ENCODE measurements at regions not wholly inside any gene's neighbourhood (a gene's known extent, or its start where the extent isn't known, plus 50 kb on each side); places are given as distances from the start of the nearest gene placed in this dataset.

DNA sequence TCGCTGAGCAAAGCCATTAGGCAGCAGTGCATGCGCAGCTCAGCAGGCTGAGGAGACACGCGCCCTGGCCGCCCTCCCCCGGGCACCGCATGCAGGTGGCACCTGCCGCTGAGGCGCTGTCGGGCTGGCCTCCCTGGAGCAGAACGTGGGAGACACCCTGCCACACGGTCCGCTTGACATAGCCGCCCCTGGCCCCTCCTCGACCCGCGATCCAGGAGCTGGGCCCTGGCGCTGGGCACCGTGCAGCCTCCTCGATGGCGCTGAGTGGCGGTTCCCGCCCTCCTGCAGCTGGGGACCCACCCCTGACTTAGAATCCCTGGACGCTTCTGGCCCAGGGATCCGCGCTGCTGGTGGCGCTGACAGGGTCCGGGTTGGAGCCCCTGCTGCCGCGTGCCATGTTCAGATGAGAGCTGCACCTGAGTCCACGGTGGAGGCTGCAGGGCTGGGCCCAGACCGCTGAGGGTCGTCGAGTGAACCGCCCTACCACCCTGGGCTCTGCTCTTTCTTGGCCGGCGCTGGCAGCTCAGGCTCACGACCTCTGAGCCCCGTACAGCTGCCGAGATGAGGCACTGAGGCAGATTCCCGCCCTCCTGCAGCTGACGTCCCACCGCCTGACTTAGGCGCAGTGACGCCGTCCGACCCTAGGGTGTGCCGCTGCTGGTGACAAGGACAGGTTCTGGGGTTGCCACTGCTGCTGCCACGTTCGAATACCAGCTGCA is 116.8 kb downstream of the OR13A1 start:
- no peak overlapping the region for H3K4me2 ChIP-seq (ENCODE audit: insufficient read depth, low read length)
- no peak overlapping the region for H3K9ac ChIP-seq (replicated peaks; ENCODE audit: extremely low read depth, insufficient read depth, low read length)
- dilution Hi-C loops (cut with MboI; ENCODE audit: extremely low pct_ligation_motif_present, low sequenced_read_pairs) (no loop called here), intact Hi-C loops (cut with micrococcal nuclease) (no loop called here)
- no peak overlapping the region for H3K27ac ChIP-seq (ENCODE audit: insufficient read depth, low read depth, low read length)
- no peaks in the 10 kb centered on the region for H3K79me2 ChIP-seq (ENCODE audit: control insufficient read depth, insufficient read depth, low read length)
- no peaks in the 10 kb centered on the region for H3K36me3 ChIP-seq (ENCODE audit: control insufficient read depth in 2 of 2, extremely low read depth in 1 of 2, insufficient read depth in 2 of 2, low read length in 2 of 2)
- H3K9me3 ChIP-seq (replicated peaks; ENCODE audit: control insufficient read depth, insufficient read depth, low read length), result no peaks in the 10 kb centered on the region
- no peaks in the 10 kb centered on the region for H3K4me1 ChIP-seq (ENCODE audit: control insufficient read depth, extremely low read depth, insufficient read depth, low read length)
- H3K4me3 ChIP-seq (replicated peaks in 1 of 3; ENCODE audit: insufficient read depth in 1 of 3, low read depth in 1 of 3, low read length in 3 of 3), result peak overlapping the region in 1 of 3 experiments; percentile 12
- no peaks in the 10 kb centered on the region for H4K20me1 ChIP-seq (replicated peaks; ENCODE audit: control insufficient read depth, extremely low read depth, insufficient read depth, low read length)
- ChIA-PET CTCF (no interaction called here), POLR2A (no interaction called here)
- H3K27me3 ChIP-seq (ENCODE audit: control insufficient read depth in 2 of 2, insufficient read depth in 2 of 2, low read length in 2 of 2), result peaks cover 0 to 2% of the 10 kb centered on the region in 2 experiments
- BruUV-seq (replicated peaks), result no TSS peak
- no peaks in the 10 kb centered on the region for H3K9me1 ChIP-seq (replicated peaks; ENCODE audit: control insufficient read depth, extremely low read depth, insufficient read depth, low read length)
- DNase-seq (ENCODE audit: low read depth, low spot score), result no peak
- no peak for FAIRE-seq
- H2AFZ ChIP-seq (ENCODE audit: low read depth, low read length), result no peak overlapping the region
- TF ChIP-seq MAX (IDR thresholded peaks at IDR 0.05; ENCODE audit: insufficient read depth, insufficient read length) (no peak), EZH2 (IDR thresholded peaks at IDR 0.05; ENCODE audit: borderline replicate concordance, low read depth, low read length, severe bottlenecking) (no peak), MYC (IDR thresholded peaks at IDR 0.05; ENCODE audit: low read depth, low read length) (no peak)

- Histone ChIP-seq H3K79me2 (ENCODE audit: control insufficient read depth, insufficient read depth, low read length) (no peaks in the 10 kb centered on the region), H2AFZ (ENCODE audit: low read depth, low read length) (no peak overlapping the region), H3K9me3 (replicated peaks; ENCODE audit: control insufficient read depth, insufficient read depth, low read length) (no peaks in the 10 kb centered on the region), H3K27me3 (ENCODE audit: control insufficient read depth in 2 of 2, insufficient read depth in 2 of 2, low read length in 2 of 2) (peaks cover 0 to 2% of the 10 kb centered on the region in 2 experiments), H3K9me1 (replicated peaks; ENCODE audit: control insufficient read depth, extremely low read depth, insufficient read depth, low read length) (no peaks in the 10 kb centered on the region), H3K36me3 (ENCODE audit: control insufficient read depth in 2 of 2, extremely low read depth in 1 of 2, insufficient read depth in 2 of 2, low read length in 2 of 2) (no peaks in the 10 kb centered on the region), H3K27ac (ENCODE audit: insufficient read depth, low read depth, low read length) (no peak overlapping the region), H4K20me1 (replicated peaks; ENCODE audit: control insufficient read depth, extremely low read depth, insufficient read depth, low read length) (no peaks in the 10 kb centered on the region), H3K4me3 (replicated peaks in 1 of 3; ENCODE audit: insufficient read depth in 1 of 3, low read depth in 1 of 3, low read length in 3 of 3) (peak overlapping the region in 1 of 3 experiments; percentile 12), H3K4me1 (ENCODE audit: control insufficient read depth, extremely low read depth, insufficient read depth, low read length) (no peaks in the 10 kb centered on the region), H3K9ac (replicated peaks; ENCODE audit: extremely low read depth, insufficient read depth, low read length) (no peak overlapping the region), H3K4me2 (ENCODE audit: insufficient read depth, low read length) (no peak overlapping the region)
- intact Hi-C loops (cut with micrococcal nuclease), result no loop called here
- no peak for TF ChIP-seq MYC (IDR thresholded peaks at IDR 0.05; ENCODE audit: low read depth, low read length)
- TF ChIP-seq POLR2A (IDR thresholded peaks at IDR 0.05; ENCODE audit: low read depth, low read length), result no peak
- no peak for TF ChIP-seq POLR2AphosphoS5 (IDR thresholded peaks at IDR 0.05; ENCODE audit: insufficient read depth, low read depth, low read length)
- no peak for TF ChIP-seq GATA2 (IDR thresholded peaks at IDR 0.05; ENCODE audit: insufficient read depth, insufficient read length, low read depth, low read length)
- TF ChIP-seq FOS (IDR thresholded peaks at IDR 0.05; ENCODE audit: borderline replicate concordance, insufficient read depth, low read length), result no peak
- TF ChIP-seq, protein P1, sequence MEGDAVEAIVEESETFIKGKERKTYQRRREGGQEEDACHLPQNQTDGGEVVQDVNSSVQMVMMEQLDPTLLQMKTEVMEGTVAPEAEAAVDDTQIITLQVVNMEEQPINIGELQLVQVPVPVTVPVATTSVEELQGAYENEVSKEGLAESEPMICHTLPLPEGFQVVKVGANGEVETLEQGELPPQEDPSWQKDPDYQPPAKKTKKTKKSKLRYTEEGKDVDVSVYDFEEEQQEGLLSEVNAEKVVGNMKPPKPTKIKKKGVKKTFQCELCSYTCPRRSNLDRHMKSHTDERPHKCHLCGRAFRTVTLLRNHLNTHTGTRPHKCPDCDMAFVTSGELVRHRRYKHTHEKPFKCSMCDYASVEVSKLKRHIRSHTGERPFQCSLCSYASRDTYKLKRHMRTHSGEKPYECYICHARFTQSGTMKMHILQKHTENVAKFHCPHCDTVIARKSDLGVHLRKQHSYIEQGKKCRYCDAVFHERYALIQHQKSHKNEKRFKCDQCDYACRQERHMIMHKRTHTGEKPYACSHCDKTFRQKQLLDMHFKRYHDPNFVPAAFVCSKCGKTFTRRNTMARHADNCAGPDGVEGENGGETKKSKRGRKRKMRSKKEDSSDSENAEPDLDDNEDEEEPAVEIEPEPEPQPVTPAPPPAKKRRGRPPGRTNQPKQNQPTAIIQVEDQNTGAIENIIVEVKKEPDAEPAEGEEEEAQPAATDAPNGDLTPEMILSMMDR (IDR thresholded peaks at IDR 0.05; ENCODE audit: extremely low read depth in 1 of 2, insufficient read depth in 1 of 2, low read depth in 1 of 2, low read length in 2 of 2), result no peak
- no peak for TF ChIP-seq EZH2 (IDR thresholded peaks at IDR 0.05; ENCODE audit: borderline replicate concordance, low read depth, low read length, severe bottlenecking)
- TF ChIP-seq MAX (IDR thresholded peaks at IDR 0.05; ENCODE audit: insufficient read depth, insufficient read length), result no peak
- ChIA-PET CTCF (no interaction called here), POLR2A (no interaction called here)
- dilution Hi-C loops (cut with MboI; ENCODE audit: extremely low pct_ligation_motif_present, low sequenced_read_pairs), result no loop called here
- no peak for FAIRE-seq
- no TSS peak for BruUV-seq (replicated peaks)
- DNase-seq (ENCODE audit: low read depth, low spot score), result no peak
These were observed 116.1 kb downstream of the OR13A1 start for GRCh38 chr10:45199205-45199740.
